HL-60 (cell line): ENCODE measurements at regions not wholly inside any gene's neighbourhood (a gene's known extent, or its start where the extent isn't known, plus 50 kb on each side); places are given as distances from the start of the nearest gene placed in this dataset.

Experiments
- DNase-seq, 2 experiments: peaks; one replicate each; pipeline ENCODE4 v3.0.0-alpha.2; 2010 to 2020; ENCODE audit warnings: low read depth in 1 of 2, low spot score in 1 of 2
- H3K27ac ChIP-seq: fragments of 250-450 bp; sonication (Bioruptor Pico); replicated peaks from 2 replicates; pipeline ENCODE4 v1.5.1; 2020; ENCODE audit warnings: mild to moderate bottlenecking, moderate library complexity
- H3K27me3 ChIP-seq: fragments of 250-450 bp; sonication (Bioruptor Pico); 2 replicates; pipeline ENCODE4 v1.5.1; 2021; ENCODE audit warnings: mild to moderate bottlenecking, moderate library complexity; ENCODE audit not compliant: insufficient read depth, poor library complexity, severe bottlenecking
- H3K4me3 ChIP-seq: replicated peaks from 2 replicates; pipeline ENCODE4 v1.5.1; 2011; ENCODE audit warnings: mild to moderate bottlenecking, control low read depth, low read length; ENCODE audit not compliant: insufficient read depth
- CTCF ChIP-seq: IDR thresholded peaks from one replicate; pipeline ENCODE4 v1.5.1; 2011; ENCODE audit warnings: low read length, control low read depth, inconsistent platforms; ENCODE audit not compliant: insufficient read depth
- GABPA ChIP-seq: IDR thresholded peaks from 2 replicates; pipeline ENCODE4 v1.6.1; 2012; ENCODE audit warnings: low read depth
- POLR2AphosphoS5 ChIP-seq: IDR thresholded peaks from 2 replicates; pipeline ENCODE4 v1.6.1; 2012; ENCODE audit warnings: low read depth
- REST ChIP-seq: IDR thresholded peaks from 2 replicates; pipeline ENCODE4 v1.6.1; 2012; ENCODE audit warnings: low read depth; ENCODE audit not compliant: insufficient replicate concordance
- SPI1 ChIP-seq: IDR thresholded peaks from 2 replicates; pipeline ENCODE4 v1.6.1; 2012; ENCODE audit warnings: low read depth, mild to moderate bottlenecking, borderline replicate concordance

GRCh38 chr7:9671979-9672917, 1238.8 kb downstream of the NXPH1 start:
- Histone ChIP-seq H3K27me3 (no peaks in the 10 kb centered on the region), H3K4me3 (no peak overlapping the region), H3K27ac (no peak overlapping the region)
- no peak for TF ChIP-seq GABPA
- TF ChIP-seq CTCF: no peak
- no peak for TF ChIP-seq SPI1
- no peak for TF ChIP-seq REST
- TF ChIP-seq POLR2AphosphoS5: no peak
- DNase-seq: no peak

- Histone ChIP-seq H3K27me3 (no peaks in the 10 kb centered on the region), H3K4me3 (no peak overlapping the region), H3K27ac (no peak overlapping the region)
- TF ChIP-seq POLR2AphosphoS5 (no peak), REST (no peak)
- no peak for DNase-seq
These were observed 1247.3 kb downstream of the NXPH1 start for GRCh38 chr7:9680713-9681112.

GRCh38 chr7:9681284-9681683, 1247.9 kb downstream of the NXPH1 start:
- TF ChIP-seq SPI1: no peak
- H3K27ac ChIP-seq: no peak overlapping the region
- DNase-seq: no peak

GRCh38 chr7:9691286-9691685, 1257.9 kb downstream of the NXPH1 start:
- DNase-seq: no peak
- H3K27me3 ChIP-seq: no peaks in the 10 kb centered on the region
- TF ChIP-seq POLR2AphosphoS5: no peak
- no peak for TF ChIP-seq GABPA
- no peak for TF ChIP-seq CTCF
- TF ChIP-seq REST: no peak
- TF ChIP-seq SPI1: no peak
- no peak overlapping the region for H3K27ac ChIP-seq
- H3K4me3 ChIP-seq: no peak overlapping the region

More at GRCh38 chr7:9681284-9681683, 1247.9 kb downstream of the NXPH1 start:
- no peak overlapping the region for H3K4me3 ChIP-seq
- no peaks in the 10 kb centered on the region for H3K27me3 ChIP-seq
